Lung (tissue), 11 donors: ENCODE measurements at regions not wholly inside any gene's neighbourhood (a gene's known extent, or its start where the extent isn't known, plus 50 kb on each side); places are given as distances from the start of the nearest gene placed in this dataset.

Source experiments
- ATAC-seq: fragments of 200-7000 bp; cut with Tn5 transposase; one replicate; pipeline ENCODE4 v1.9.1; 2020; ENCODE audit warnings: moderate number of reproducible peaks; ENCODE audit not compliant: insufficient read depth, low FRiP score
- DNase-seq, 3 donors: peaks; one replicate each; pipeline ENCODE4 v3.0.0-alpha.2; 2013 to 2017
- H3K27ac ChIP-seq, 2 donors: one replicate each; pipeline ENCODE4 v1.5.1; 2013; ENCODE audit warnings: mild to moderate bottlenecking in 2 of 2, moderate library complexity in 2 of 2, control low read depth in 1 of 2, inconsistent platforms in 1 of 2, low read depth in 1 of 2, low read length in 1 of 2
- H3K27me3 ChIP-seq, 3 donors: one replicate each; pipeline ENCODE4 v1.5.1; 2013; ENCODE audit warnings: low read length in 2 of 3; ENCODE audit not compliant: control insufficient read depth in 3 of 3, insufficient read depth in 3 of 3
- H3K36me3 ChIP-seq, 4 donors: one replicate each; pipeline ENCODE4 v1.5.1; 2013; ENCODE audit warnings: low read length in 4 of 4, mild to moderate bottlenecking in 1 of 4, moderate library complexity in 1 of 4; ENCODE audit not compliant: control insufficient read depth in 4 of 4, insufficient read depth in 4 of 4
- H3K4me1 ChIP-seq, 5 donors: one replicate each; pipeline ENCODE4 v1.5.1; 2013; ENCODE audit warnings: low read length in 5 of 5, mild to moderate bottlenecking in 2 of 5, moderate library complexity in 1 of 5; ENCODE audit not compliant: control insufficient read depth in 5 of 5, insufficient read depth in 5 of 5
- H3K4me3 ChIP-seq: one replicate; pipeline ENCODE4 v1.5.1; 2013; ENCODE audit warnings: mild to moderate bottlenecking, control low read depth, moderate library complexity
- H3K9ac ChIP-seq, 2 donors: one replicate each; pipeline ENCODE4 v1.5.1; 2013; ENCODE audit warnings: low read length in 2 of 2, control low read depth in 1 of 2; ENCODE audit not compliant: insufficient read depth in 1 of 2
- H3K9me3 ChIP-seq, 4 donors: one replicate each; pipeline ENCODE4 v1.5.1; 2013; ENCODE audit warnings: low read length in 3 of 4, mild to moderate bottlenecking in 1 of 4, moderate library complexity in 1 of 4; ENCODE audit not compliant: control insufficient read depth in 4 of 4, insufficient read depth in 3 of 4
- WGBS, 2 donors: extraction: QIAGEN DNeasy Blood & Tissue Kit; methylation state at CpG; one replicate each; pipeline ENCODE4 v1.1.7; 2013; 5-methylcytosine and 5-hydroxymethylcytosine counted together
- TF ChIP-seq, protein P1 (sequence below): IDR thresholded peaks from 2 replicates; pipeline ENCODE4 v1.5.1; 2012; ENCODE audit warnings: mild to moderate bottlenecking; ENCODE audit errors: control extremely low read depth, extremely low read depth
- donor health status: control.
- donor health status: control.
- donor health status: Bipolar disorder and iron deficiency.
- donor health status: healthy.
- donor health status: DM: yes; HTN: yes; CAD: no.

GRCh38 chr6:139877828-139878405 is 503.5 kb upstream of the CITED2 start:
- no peak overlapping the region for H3K4me3 ChIP-seq
- TF ChIP-seq, protein P1, sequence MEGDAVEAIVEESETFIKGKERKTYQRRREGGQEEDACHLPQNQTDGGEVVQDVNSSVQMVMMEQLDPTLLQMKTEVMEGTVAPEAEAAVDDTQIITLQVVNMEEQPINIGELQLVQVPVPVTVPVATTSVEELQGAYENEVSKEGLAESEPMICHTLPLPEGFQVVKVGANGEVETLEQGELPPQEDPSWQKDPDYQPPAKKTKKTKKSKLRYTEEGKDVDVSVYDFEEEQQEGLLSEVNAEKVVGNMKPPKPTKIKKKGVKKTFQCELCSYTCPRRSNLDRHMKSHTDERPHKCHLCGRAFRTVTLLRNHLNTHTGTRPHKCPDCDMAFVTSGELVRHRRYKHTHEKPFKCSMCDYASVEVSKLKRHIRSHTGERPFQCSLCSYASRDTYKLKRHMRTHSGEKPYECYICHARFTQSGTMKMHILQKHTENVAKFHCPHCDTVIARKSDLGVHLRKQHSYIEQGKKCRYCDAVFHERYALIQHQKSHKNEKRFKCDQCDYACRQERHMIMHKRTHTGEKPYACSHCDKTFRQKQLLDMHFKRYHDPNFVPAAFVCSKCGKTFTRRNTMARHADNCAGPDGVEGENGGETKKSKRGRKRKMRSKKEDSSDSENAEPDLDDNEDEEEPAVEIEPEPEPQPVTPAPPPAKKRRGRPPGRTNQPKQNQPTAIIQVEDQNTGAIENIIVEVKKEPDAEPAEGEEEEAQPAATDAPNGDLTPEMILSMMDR = no peak
- whole genome bisulfite sequencing, 2 donors = 91% methylated on average over 8 of the region's 8 CpGs
- H3K9ac ChIP-seq = no peak overlapping the region
- no peak for ATAC-seq
- no peaks in the 10 kb centered on the region for H3K36me3 ChIP-seq
- H3K27ac ChIP-seq = no peak overlapping the region
- DNase-seq = no peak
- H3K27me3 ChIP-seq = no peaks in the 10 kb centered on the region
- no peaks in the 10 kb centered on the region for H3K9me3 ChIP-seq
- H3K4me1 ChIP-seq = peaks cover 0 to 9% (median 2%) of the 10 kb centered on the region in 5 donors

DNA sequence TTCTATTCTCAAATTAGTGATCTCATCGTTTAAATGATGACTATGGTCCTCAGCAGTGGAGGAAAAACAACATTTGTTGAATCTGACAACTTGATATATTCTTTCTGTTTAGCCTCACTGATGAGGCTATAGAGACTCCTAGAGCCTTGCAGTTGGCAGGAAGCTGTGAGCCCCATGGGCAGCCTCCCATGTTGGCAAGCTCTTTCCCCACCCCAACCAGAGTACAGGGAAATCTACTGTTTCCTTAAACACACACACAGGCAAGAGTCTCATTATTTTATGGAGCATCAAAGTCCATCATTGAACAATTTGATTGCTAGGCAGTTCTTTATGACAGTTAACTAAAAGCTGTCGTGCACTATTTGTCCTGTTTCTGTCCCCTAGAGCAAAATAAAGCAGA is 498.2 kb upstream of the CITED2 start:
- Histone ChIP-seq H3K27me3 (no peaks in the 10 kb centered on the region), H3K4me3 (no peak overlapping the region), H3K9ac (no peak overlapping the region), H3K27ac (no peak overlapping the region), H3K9me3 (no peaks in the 10 kb centered on the region), H3K4me1 (peaks cover 0 to 9% (median 0%) of the 10 kb centered on the region in 5 donors), H3K36me3 (no peaks in the 10 kb centered on the region)
- TF ChIP-seq, protein P1 = no peak
- no peak for DNase-seq
- ATAC-seq = no peak
- 52 to 63% methylated on average over 2 of the region's 2 CpGs for WGBS, 2 donors

GRCh38 chr6:139871803-139872510 is 497.5 kb upstream of the CITED2 start:
- H3K9ac ChIP-seq = no peak overlapping the region
- no peaks in the 10 kb centered on the region for H3K9me3 ChIP-seq
- no peak for ATAC-seq
- TF ChIP-seq, protein P1 = no peak
- DNase-seq = peak in 2 of 3 donors; percentile 63 to 72
- no peak overlapping the region for H3K4me3 ChIP-seq
- H3K27me3 ChIP-seq = no peaks in the 10 kb centered on the region
- no peaks in the 10 kb centered on the region for H3K36me3 ChIP-seq
- 54 to 77% methylated on average over 1 of the region's 1 CpG for WGBS, 2 donors
- H3K4me1 ChIP-seq = peaks cover 0 to 9% (median 0%) of the 10 kb centered on the region in 5 donors
- no peak overlapping the region for H3K27ac ChIP-seq
